ENCODE measurements at regions not wholly inside any gene's neighbourhood (a gene's known extent, or its start where the extent isn't known, plus 50 kb on each side); places are given as distances from the start of the nearest gene placed in this dataset.

DNA sequence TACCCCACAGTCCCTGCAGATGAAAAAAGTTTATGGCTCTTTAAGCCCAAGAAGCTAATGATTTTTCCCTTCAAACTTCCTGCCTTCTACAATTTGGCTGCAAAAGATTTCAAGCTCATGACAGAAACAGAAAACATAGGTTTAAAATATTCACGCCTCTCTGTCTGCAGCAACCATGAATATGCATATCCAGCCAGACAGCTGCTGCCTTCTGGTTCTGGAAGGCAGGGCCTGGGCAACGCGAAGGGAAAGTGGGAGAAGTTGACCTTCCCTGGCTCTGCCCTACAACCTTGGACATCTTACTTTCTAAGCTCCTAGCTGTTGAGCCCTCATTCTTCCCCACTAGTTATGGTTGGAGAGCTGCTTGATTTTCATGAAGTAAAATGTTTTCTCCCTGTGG is 64.8 kb upstream of the CLINT1 start:
- H2AFZ ChIP-seq (ENCODE audit: insufficient read depth, low read depth, low read length, poor library complexity, severe bottlenecking), result no peak overlapping the region
- H4K20me1 ChIP-seq (ENCODE audit: insufficient read depth, low read length), result no peaks in the 10 kb centered on the region
- no peak overlapping the region for H3K27ac ChIP-seq (ENCODE audit: low read depth in 1 of 2, low read length in 2 of 2)
- no peaks in the 10 kb centered on the region for H3K79me2 ChIP-seq (ENCODE audit: insufficient read depth, low read length)
- Mint-ChIP-seq H3K27ac (no peak overlapping the region), H3K27me3 (ENCODE audit: low read depth in 3 of 3) (peaks cover 0 to 4% (median 2%) of the 10 kb centered on the region in 3 donors), H3K4me3 (no peak overlapping the region), H3K4me1 (peaks cover 24% of the 10 kb centered on the region), H3K36me3 (no peaks in the 10 kb centered on the region), H3K9me3 (no peaks in the 10 kb centered on the region)
- TF ChIP-seq, protein P1, sequence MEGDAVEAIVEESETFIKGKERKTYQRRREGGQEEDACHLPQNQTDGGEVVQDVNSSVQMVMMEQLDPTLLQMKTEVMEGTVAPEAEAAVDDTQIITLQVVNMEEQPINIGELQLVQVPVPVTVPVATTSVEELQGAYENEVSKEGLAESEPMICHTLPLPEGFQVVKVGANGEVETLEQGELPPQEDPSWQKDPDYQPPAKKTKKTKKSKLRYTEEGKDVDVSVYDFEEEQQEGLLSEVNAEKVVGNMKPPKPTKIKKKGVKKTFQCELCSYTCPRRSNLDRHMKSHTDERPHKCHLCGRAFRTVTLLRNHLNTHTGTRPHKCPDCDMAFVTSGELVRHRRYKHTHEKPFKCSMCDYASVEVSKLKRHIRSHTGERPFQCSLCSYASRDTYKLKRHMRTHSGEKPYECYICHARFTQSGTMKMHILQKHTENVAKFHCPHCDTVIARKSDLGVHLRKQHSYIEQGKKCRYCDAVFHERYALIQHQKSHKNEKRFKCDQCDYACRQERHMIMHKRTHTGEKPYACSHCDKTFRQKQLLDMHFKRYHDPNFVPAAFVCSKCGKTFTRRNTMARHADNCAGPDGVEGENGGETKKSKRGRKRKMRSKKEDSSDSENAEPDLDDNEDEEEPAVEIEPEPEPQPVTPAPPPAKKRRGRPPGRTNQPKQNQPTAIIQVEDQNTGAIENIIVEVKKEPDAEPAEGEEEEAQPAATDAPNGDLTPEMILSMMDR (IDR thresholded peaks at IDR 0.05), result no peak
- no peak overlapping the region for H3K4me2 ChIP-seq (replicated peaks; ENCODE audit: extremely low read depth, low read length, poor library complexity, severe bottlenecking)
- WGBS (ENCODE audit: insufficient coverage), result 83% methylated on average over 1 of the region's 3 CpGs
- no peaks in the 10 kb centered on the region for H3K9me3 ChIP-seq (replicated peaks in 1 of 2; ENCODE audit: control insufficient read depth in 1 of 2, insufficient read depth in 1 of 2, low read length in 2 of 2)
- no peak overlapping the region for H3K4me3 ChIP-seq (replicated peaks in 1 of 3; ENCODE audit: low read depth in 2 of 3, low read length in 3 of 3)
- peaks cover 21 to 22% of the 10 kb centered on the region in 2 donors for H3K4me1 ChIP-seq (ENCODE audit: control insufficient read depth in 1 of 2, insufficient read depth in 2 of 2, low read length in 2 of 2)
- no peak overlapping the region for H3K9ac ChIP-seq (ENCODE audit: insufficient read depth, low read length, poor library complexity, severe bottlenecking)
- no peaks in the 10 kb centered on the region for H3K27me3 ChIP-seq (ENCODE audit: control insufficient read depth in 2 of 2, insufficient read depth in 2 of 2, low read length in 2 of 2)
- intact Hi-C loops (cut with micrococcal nuclease), result no loop called here
- DNase-seq, result no peak
- no peaks in the 10 kb centered on the region for H3K36me3 ChIP-seq (replicated peaks in 1 of 2; ENCODE audit: control insufficient read depth in 1 of 2, insufficient read depth in 2 of 2, low read length in 2 of 2)

GRCh38 chr5:157922026-157922425 is 63.1 kb upstream of the CLINT1 start:
- Histone ChIP-seq H3K4me3 (replicated peaks in 1 of 3; ENCODE audit: low read depth in 2 of 3, low read length in 3 of 3) (no peak overlapping the region), H3K36me3 (replicated peaks in 1 of 2; ENCODE audit: control insufficient read depth in 1 of 2, insufficient read depth in 2 of 2, low read length in 2 of 2) (no peaks in the 10 kb centered on the region), H3K27me3 (ENCODE audit: control insufficient read depth in 2 of 2, insufficient read depth in 2 of 2, low read length in 2 of 2) (no peaks in the 10 kb centered on the region), H3K79me2 (ENCODE audit: insufficient read depth, low read length) (no peaks in the 10 kb centered on the region), H3K4me1 (ENCODE audit: control insufficient read depth in 1 of 2, insufficient read depth in 2 of 2, low read length in 2 of 2) (peaks cover 22 to 28% of the 10 kb centered on the region in 2 donors), H3K4me2 (replicated peaks; ENCODE audit: extremely low read depth, low read length, poor library complexity, severe bottlenecking) (no peak overlapping the region), H3K9ac (ENCODE audit: insufficient read depth, low read length, poor library complexity, severe bottlenecking) (no peak overlapping the region), H3K9me3 (replicated peaks in 1 of 2; ENCODE audit: control insufficient read depth in 1 of 2, insufficient read depth in 1 of 2, low read length in 2 of 2) (no peaks in the 10 kb centered on the region), H4K20me1 (ENCODE audit: insufficient read depth, low read length) (no peaks in the 10 kb centered on the region), H3K27ac (ENCODE audit: low read depth in 1 of 2, low read length in 2 of 2) (no peak overlapping the region), H2AFZ (ENCODE audit: insufficient read depth, low read depth, low read length, poor library complexity, severe bottlenecking) (no peak overlapping the region)
- Mint-ChIP-seq H3K36me3 (no peaks in the 10 kb centered on the region), H3K4me1 (peaks cover 36% of the 10 kb centered on the region), H3K9me3 (no peaks in the 10 kb centered on the region), H3K27me3 (ENCODE audit: low read depth in 3 of 3) (peaks cover 0 to 4% (median 2%) of the 10 kb centered on the region in 3 donors), H3K27ac (no peak overlapping the region), H3K4me3 (no peak overlapping the region)
- TF ChIP-seq, protein P1 (IDR thresholded peaks at IDR 0.05), result no peak
- intact Hi-C loops (cut with micrococcal nuclease), result no loop called here
- DNase-seq, result no peak
- WGBS (ENCODE audit: insufficient coverage), result 100% methylated on average over 3 of the region's 4 CpGs
